Cardiac muscle cell (in vitro differentiated cells and primary cell): ENCODE measurements at regions not wholly inside any gene's neighbourhood (a gene's known extent, or its start where the extent isn't known, plus 50 kb on each side); places are given as distances from the start of the nearest gene placed in this dataset.

Source experiments
- DNase-seq, 2 donors: peaks; one replicate each; pipeline versions ENCODE4 v3.0.0 to v3.0.0-alpha.2; 2010 to 2017; ENCODE audit warnings: low read depth in 1 of 2, low spot score in 1 of 2
- H3K27ac ChIP-seq: fragments of 200-600 bp; sonication (generic); 2 replicates; pipeline ENCODE4 v1.5.1; 2016
- H3K27me3 ChIP-seq: fragments of 200-600 bp; sonication (generic); 2 replicates; pipeline ENCODE4 v1.6.0; 2016; ENCODE audit warnings: control low read depth
- H3K36me3 ChIP-seq: fragments of 200-600 bp; sonication (generic); 2 replicates; pipeline ENCODE4 v1.5.1; 2016; ENCODE audit warnings: control low read depth
- H3K4me1 ChIP-seq: fragments of 200-600 bp; sonication (generic); 2 replicates; pipeline ENCODE4 v1.8.1; 2017; ENCODE audit warnings: low read depth, mild to moderate bottlenecking, mixed run types
- H3K4me3 ChIP-seq: fragments of 200-600 bp; sonication (generic); 2 replicates; pipeline ENCODE4 v1.5.1; 2016; ENCODE audit warnings: mild to moderate bottlenecking
- H3K9me3 ChIP-seq: fragments of 200-600 bp; sonication (generic); 2 replicates; pipeline ENCODE4 v1.5.1; 2017; ENCODE audit warnings: low read depth, mild to moderate bottlenecking, control low read depth
- TF ChIP-seq, protein P1 (sequence below): IDR thresholded peaks from 2 replicates; pipeline ENCODE4 v1.5.1; 2012; ENCODE audit warnings: low read depth, mild to moderate bottlenecking, low read length

DNA sequence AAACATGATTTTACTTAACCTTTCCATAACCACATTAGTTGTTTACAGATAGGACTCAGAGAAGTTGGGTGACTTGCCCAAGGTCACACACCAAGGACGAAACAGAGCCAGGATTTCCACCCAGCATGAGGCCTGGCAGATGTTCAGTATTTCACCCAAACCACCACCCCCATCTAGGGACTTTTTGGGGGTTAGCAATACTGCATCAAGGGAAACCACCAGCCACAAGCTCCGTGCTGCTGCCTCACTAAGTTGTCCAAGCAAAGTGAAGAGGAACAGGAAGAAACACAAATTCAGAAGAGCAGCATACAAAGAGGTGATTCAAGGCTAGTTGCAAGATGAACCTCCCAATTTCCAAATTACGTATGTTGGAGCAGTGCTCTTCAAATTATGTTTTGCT, 219.6 kb upstream of the RORB start:
- TF ChIP-seq, protein P1, sequence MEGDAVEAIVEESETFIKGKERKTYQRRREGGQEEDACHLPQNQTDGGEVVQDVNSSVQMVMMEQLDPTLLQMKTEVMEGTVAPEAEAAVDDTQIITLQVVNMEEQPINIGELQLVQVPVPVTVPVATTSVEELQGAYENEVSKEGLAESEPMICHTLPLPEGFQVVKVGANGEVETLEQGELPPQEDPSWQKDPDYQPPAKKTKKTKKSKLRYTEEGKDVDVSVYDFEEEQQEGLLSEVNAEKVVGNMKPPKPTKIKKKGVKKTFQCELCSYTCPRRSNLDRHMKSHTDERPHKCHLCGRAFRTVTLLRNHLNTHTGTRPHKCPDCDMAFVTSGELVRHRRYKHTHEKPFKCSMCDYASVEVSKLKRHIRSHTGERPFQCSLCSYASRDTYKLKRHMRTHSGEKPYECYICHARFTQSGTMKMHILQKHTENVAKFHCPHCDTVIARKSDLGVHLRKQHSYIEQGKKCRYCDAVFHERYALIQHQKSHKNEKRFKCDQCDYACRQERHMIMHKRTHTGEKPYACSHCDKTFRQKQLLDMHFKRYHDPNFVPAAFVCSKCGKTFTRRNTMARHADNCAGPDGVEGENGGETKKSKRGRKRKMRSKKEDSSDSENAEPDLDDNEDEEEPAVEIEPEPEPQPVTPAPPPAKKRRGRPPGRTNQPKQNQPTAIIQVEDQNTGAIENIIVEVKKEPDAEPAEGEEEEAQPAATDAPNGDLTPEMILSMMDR, result no peak
- Histone ChIP-seq H3K9me3 (no peaks in the 10 kb centered on the region), H3K27ac (no peak overlapping the region), H3K27me3 (no peaks in the 10 kb centered on the region), H3K4me1 (no peaks in the 10 kb centered on the region), H3K36me3 (no peaks in the 10 kb centered on the region), H3K4me3 (no peak overlapping the region)
- no peak for DNase-seq

DNA sequence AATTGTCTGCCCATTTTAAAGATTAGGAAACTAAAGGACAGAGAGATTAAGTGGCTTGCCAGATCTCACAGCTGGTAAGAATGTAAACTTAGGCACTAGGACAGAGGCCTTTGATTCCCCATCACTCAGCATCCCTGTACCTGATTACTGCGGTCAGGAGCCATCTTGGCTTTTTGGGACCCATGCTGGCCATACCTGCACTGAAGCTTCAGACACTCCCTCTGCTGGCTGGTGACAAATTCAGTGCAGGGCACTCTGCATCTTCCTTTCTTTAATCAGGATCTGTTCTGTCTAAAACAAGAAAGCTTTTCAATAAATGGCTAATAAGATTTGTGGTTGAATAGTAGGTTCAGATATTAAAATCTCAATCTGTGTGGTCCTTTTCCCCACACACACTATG, 215.5 kb upstream of the RORB start:
- no peaks in the 10 kb centered on the region for H3K36me3 ChIP-seq
- no peaks in the 10 kb centered on the region for H3K4me1 ChIP-seq
- no peaks in the 10 kb centered on the region for H3K9me3 ChIP-seq
- no peak overlapping the region for H3K27ac ChIP-seq
- no peak for DNase-seq
- no peaks in the 10 kb centered on the region for H3K27me3 ChIP-seq
- TF ChIP-seq, protein P1, result no peak
- no peak overlapping the region for H3K4me3 ChIP-seq

DNA sequence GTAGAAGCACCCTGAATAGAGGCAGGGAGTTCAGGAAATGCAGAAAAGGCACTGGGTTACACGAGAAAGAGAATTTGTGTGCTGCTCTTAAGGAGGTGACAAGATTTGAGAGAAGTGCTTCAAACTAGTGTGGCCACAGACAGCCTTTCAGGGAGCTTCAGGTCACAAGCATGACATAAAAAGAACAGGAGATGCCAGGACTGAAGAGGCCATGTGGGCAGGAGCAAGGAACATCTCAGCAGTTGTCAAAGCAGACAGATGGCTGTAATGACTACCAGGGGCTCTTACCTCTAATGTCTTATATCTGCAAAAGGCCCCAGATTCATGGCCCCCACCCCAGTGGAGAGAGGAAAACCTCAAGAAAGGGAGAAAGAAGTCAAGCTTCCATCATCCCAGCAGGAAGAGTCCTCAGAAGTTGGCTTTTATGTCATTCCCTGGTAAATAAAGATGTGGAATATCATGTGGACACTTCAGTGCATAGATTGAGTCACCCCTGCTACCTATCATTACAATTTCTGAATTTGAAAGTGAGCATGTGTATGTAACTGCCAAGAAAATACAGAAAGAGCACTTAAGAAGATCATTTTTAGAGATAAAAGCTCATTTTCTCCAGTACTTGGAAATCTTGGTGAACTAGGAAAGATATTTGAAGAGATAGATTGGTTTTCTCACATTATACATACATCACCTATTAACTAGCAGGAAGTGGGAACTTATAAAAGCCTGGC, 214.4 kb upstream of the RORB start:
- no peaks in the 10 kb centered on the region for H3K9me3 ChIP-seq
- no peaks in the 10 kb centered on the region for H3K27me3 ChIP-seq
- no peak for DNase-seq
- H3K4me1 ChIP-seq, result no peaks in the 10 kb centered on the region
- no peak overlapping the region for H3K27ac ChIP-seq
- H3K36me3 ChIP-seq, result no peaks in the 10 kb centered on the region
- TF ChIP-seq, protein P1, result no peak
- no peak overlapping the region for H3K4me3 ChIP-seq

DNA sequence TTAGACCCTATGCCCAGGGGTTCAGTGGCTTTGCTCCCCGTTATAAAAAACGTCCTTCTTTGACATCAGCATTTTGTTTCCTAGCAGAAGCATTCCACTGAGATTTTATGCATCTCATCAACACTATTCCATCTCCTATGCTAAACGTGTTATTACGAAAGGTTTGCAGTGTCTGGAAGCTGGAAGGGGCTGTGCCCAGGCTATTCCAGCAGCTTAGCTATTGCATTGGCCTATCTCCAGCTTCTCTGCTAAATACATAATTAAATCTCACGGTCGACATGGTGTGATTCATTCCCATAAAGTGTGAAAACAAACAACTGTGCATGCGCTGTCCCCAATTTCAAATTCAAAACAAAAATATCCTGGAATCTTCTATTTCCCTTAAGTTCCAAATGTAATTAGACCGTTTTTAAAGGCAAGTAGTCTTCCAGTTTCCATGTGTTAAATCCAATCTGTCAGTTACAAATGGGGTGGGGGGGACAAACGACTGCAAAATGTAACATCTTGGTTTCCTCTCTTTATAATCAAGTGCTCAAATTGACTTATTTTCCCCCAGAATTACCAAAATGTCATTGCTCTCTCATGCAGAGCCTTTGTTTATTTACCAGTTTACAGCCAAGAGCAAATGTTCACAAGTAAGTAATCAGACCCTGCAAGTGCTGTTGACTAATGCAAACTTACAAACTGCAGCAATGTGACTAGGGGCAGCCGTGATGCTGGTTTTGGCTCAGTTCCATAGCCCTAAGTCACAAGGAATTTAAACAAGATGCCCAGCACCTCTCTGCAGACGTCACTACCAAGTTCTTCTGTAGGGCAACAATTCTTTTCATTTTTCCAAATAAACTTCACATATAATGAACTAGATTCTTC, 212.3 kb upstream of the RORB start:
- H3K27me3 ChIP-seq, result no peaks in the 10 kb centered on the region
- TF ChIP-seq, protein P1, result no peak
- no peak overlapping the region for H3K4me3 ChIP-seq
- no peaks in the 10 kb centered on the region for H3K9me3 ChIP-seq
- no peak overlapping the region for H3K27ac ChIP-seq
- peak in 1 of 2 donors; percentile 19 for DNase-seq
- H3K4me1 ChIP-seq, result no peaks in the 10 kb centered on the region
- no peaks in the 10 kb centered on the region for H3K36me3 ChIP-seq

DNA sequence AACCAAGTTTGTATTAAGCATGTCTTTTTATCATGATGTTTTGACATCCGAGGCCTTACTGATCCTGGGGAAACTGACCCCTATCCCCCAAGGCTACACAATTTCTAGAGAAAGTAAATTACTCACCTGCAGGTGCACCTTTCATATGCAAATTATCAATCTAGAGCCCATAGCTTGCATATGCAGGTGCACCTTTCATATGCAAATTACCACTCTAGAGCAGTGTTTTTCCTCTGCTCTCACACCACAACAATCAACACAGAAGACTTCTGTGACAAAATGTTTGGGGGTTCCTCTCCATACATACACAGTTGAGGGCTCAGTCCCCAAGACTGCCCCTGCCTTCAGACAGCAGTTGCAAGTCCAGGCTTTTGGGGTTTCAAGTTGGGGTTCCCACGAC, 203.7 kb upstream of the RORB start:
- Histone ChIP-seq H3K27me3 (no peaks in the 10 kb centered on the region), H3K27ac (no peak overlapping the region), H3K9me3 (no peaks in the 10 kb centered on the region), H3K4me1 (no peaks in the 10 kb centered on the region), H3K4me3 (no peak overlapping the region), H3K36me3 (no peaks in the 10 kb centered on the region)
- TF ChIP-seq, protein P1, result no peak
- no peak for DNase-seq
